ENCODE measurements at regions not wholly inside any gene's neighbourhood (a gene's known extent, or its start where the extent isn't known, plus 50 kb on each side); places are given as distances from the start of the nearest gene placed in this dataset.
A peak's percentile ranks its signal among the peaks of the same experiment; 100 is the strongest.

DNA sequence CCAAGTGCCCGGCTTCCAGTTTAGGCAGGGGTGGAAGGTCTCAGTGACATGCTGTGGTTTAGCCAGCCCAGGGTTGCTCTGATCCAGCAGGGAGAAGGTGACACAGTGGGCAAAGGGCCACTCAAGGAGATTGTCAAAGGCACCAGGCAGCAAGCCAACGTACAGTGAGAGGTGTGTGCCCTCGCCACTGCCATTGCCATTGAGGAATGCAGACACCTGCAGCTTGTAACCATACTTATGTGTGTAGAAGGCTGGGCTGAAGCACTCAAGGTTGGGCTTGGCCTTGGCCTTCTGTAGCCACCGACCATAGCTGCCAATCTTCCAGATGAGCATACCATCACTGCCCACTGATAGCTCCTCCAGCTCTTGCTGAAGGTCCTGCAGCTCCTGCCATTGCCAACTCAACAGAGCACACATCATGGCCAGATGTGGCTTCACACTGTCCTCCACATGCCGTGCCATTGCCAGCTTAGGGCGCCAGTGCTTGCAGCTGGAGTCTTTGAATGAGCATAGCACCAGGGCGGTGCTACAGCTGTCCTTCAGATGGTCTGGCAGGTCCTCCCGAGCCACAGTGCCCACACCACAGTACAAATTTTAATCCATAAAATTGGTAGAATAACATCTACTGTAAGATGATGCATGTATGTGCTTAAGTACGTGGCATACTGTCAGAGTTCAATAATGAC, 59.7 kb upstream of the HMHB1 start:
- Histone ChIP-seq H3K4me1 (ENCODE audit: control insufficient read depth in 2 of 3, insufficient read depth in 2 of 3, low read depth in 1 of 3, low read length in 3 of 3) (no peaks in the 10 kb centered on the region), H3K27me3 (ENCODE audit: control insufficient read depth, insufficient read depth, low read length) (no peaks in the 10 kb centered on the region), H3K27ac (ENCODE audit: low read depth in 2 of 2, low read length in 2 of 2) (no peak overlapping the region), H3K4me3 (ENCODE audit: low read length in 3 of 3) (no peak overlapping the region), H3K9me3 (ENCODE audit: control insufficient read depth in 2 of 3, insufficient read depth in 1 of 3, low read length in 3 of 3) (no peaks in the 10 kb centered on the region), H3K9ac (ENCODE audit: low read length in 3 of 3) (no peak overlapping the region), H3K36me3 (ENCODE audit: control insufficient read depth in 2 of 3, insufficient read depth in 3 of 3, low read length in 3 of 3) (no peaks in the 10 kb centered on the region)
- intact Hi-C loops (cut with DNase I): no loop called here
- TF ChIP-seq, protein P1, sequence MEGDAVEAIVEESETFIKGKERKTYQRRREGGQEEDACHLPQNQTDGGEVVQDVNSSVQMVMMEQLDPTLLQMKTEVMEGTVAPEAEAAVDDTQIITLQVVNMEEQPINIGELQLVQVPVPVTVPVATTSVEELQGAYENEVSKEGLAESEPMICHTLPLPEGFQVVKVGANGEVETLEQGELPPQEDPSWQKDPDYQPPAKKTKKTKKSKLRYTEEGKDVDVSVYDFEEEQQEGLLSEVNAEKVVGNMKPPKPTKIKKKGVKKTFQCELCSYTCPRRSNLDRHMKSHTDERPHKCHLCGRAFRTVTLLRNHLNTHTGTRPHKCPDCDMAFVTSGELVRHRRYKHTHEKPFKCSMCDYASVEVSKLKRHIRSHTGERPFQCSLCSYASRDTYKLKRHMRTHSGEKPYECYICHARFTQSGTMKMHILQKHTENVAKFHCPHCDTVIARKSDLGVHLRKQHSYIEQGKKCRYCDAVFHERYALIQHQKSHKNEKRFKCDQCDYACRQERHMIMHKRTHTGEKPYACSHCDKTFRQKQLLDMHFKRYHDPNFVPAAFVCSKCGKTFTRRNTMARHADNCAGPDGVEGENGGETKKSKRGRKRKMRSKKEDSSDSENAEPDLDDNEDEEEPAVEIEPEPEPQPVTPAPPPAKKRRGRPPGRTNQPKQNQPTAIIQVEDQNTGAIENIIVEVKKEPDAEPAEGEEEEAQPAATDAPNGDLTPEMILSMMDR (IDR thresholded peaks at IDR 0.05; ENCODE audit: borderline replicate concordance, extremely low read depth, insufficient read depth): no peak
- DNase-seq (no peak), FAIRE-seq (no peak)

GRCh38 chr5:143751342-143751741, 60.6 kb upstream of the HMHB1 start:
- Histone ChIP-seq H3K4me3 (ENCODE audit: low read length in 3 of 3) (no peak overlapping the region), H3K9ac (ENCODE audit: low read length in 3 of 3) (no peak overlapping the region), H3K9me3 (ENCODE audit: control insufficient read depth in 2 of 3, insufficient read depth in 1 of 3, low read length in 3 of 3) (no peaks in the 10 kb centered on the region), H3K27ac (ENCODE audit: low read depth in 2 of 2, low read length in 2 of 2) (no peak overlapping the region), H3K27me3 (ENCODE audit: control insufficient read depth, insufficient read depth, low read length) (no peaks in the 10 kb centered on the region), H3K4me1 (ENCODE audit: control insufficient read depth in 2 of 3, insufficient read depth in 2 of 3, low read depth in 1 of 3, low read length in 3 of 3) (no peaks in the 10 kb centered on the region), H3K36me3 (ENCODE audit: control insufficient read depth in 2 of 3, insufficient read depth in 3 of 3, low read length in 3 of 3) (no peaks in the 10 kb centered on the region)
- DNase-seq: no peak
- no peak for FAIRE-seq
- TF ChIP-seq, protein P1 (IDR thresholded peaks at IDR 0.05; ENCODE audit: borderline replicate concordance, extremely low read depth, insufficient read depth): no peak
- intact Hi-C loops (cut with DNase I): no loop called here

- Histone ChIP-seq H3K9me3 (ENCODE audit: control insufficient read depth in 2 of 3, insufficient read depth in 1 of 3, low read length in 3 of 3) (no peaks in the 10 kb centered on the region), H3K4me1 (ENCODE audit: control insufficient read depth in 2 of 3, insufficient read depth in 2 of 3, low read depth in 1 of 3, low read length in 3 of 3) (no peaks in the 10 kb centered on the region), H3K4me3 (ENCODE audit: low read length in 3 of 3) (no peak overlapping the region), H3K36me3 (ENCODE audit: control insufficient read depth in 2 of 3, insufficient read depth in 3 of 3, low read length in 3 of 3) (no peaks in the 10 kb centered on the region), H3K27ac (ENCODE audit: low read depth in 2 of 2, low read length in 2 of 2) (no peak overlapping the region), H3K9ac (ENCODE audit: low read length in 3 of 3) (no peak overlapping the region), H3K27me3 (ENCODE audit: control insufficient read depth, insufficient read depth, low read length) (no peaks in the 10 kb centered on the region)
- TF ChIP-seq, protein P1 (IDR thresholded peaks at IDR 0.05; ENCODE audit: borderline replicate concordance, extremely low read depth, insufficient read depth): no peak
- intact Hi-C loops (cut with DNase I): no loop called here
- peak in 1 of 5 donors; percentile 36 for DNase-seq
- FAIRE-seq: no peak
These were observed 62.3 kb upstream of the HMHB1 start for GRCh38 chr5:143749581-143750205.

All from kidney (tissue), 13 donors.